Mesendoderm (in vitro differentiated cells): ENCODE measurements at regions not wholly inside any gene's neighbourhood (a gene's known extent, or its start where the extent isn't known, plus 50 kb on each side); places are given as distances from the start of the nearest gene placed in this dataset.

Source experiments
- DNase-seq: peaks from one replicate; pipeline ENCODE4 v3.0.0; 2013
- H2AK5ac ChIP-seq: 2 replicates; pipeline ENCODE4 v1.6.1; 2013; ENCODE audit warnings: low read length, inconsistent platforms
- H2BK120ac ChIP-seq: 2 replicates; pipeline ENCODE4 v1.6.1; 2013; ENCODE audit warnings: low read depth, mild to moderate bottlenecking, low read length, moderate library complexity, mixed read lengths
- H2BK15ac ChIP-seq: replicated peaks from 2 replicates; pipeline ENCODE4 v1.6.1; 2013; ENCODE audit warnings: low read depth, mild to moderate bottlenecking, moderate library complexity
- H2BK5ac ChIP-seq: 2 replicates; pipeline ENCODE4 v1.6.1; 2013; ENCODE audit warnings: low read length, inconsistent platforms
- H3K18ac ChIP-seq: 2 replicates; pipeline ENCODE4 v1.6.1; 2013; ENCODE audit warnings: mild to moderate bottlenecking, low read length, mixed read lengths
- H3K23ac ChIP-seq: one replicate; pipeline ENCODE4 v1.6.1; 2013; ENCODE audit warnings: low read length
- H3K27ac ChIP-seq: 2 replicates; pipeline ENCODE4 v1.5.1; 2013; ENCODE audit warnings: low read depth, mild to moderate bottlenecking, inconsistent platforms, low read length, moderate library complexity
- H3K27me3 ChIP-seq: 2 replicates; pipeline ENCODE4 v1.6.1; 2013; ENCODE audit warnings: low read length, control low read depth, mild to moderate bottlenecking, inconsistent platforms; ENCODE audit not compliant: insufficient read depth, poor library complexity
- H3K36me3 ChIP-seq: 2 replicates; pipeline ENCODE4 v1.6.1; 2013; ENCODE audit warnings: low read length, inconsistent platforms; ENCODE audit not compliant: control insufficient read depth, insufficient read depth
- H3K4ac ChIP-seq: one replicate; pipeline ENCODE4 v1.6.1; 2013; ENCODE audit warnings: low read depth, mild to moderate bottlenecking, low read length, moderate library complexity
- H3K4me1 ChIP-seq: 2 replicates; pipeline ENCODE4 v1.6.1; 2013; ENCODE audit warnings: low read depth, low read length, inconsistent platforms; ENCODE audit not compliant: control insufficient read depth
- H3K4me2 ChIP-seq: 2 replicates; pipeline ENCODE4 v1.6.1; 2013; ENCODE audit warnings: low read length
- H3K4me3 ChIP-seq: 2 replicates; pipeline ENCODE4 v1.5.1; 2013; ENCODE audit warnings: mild to moderate bottlenecking, low read length
- H3K56ac ChIP-seq: one replicate; pipeline ENCODE4 v1.6.1; 2013; ENCODE audit warnings: low read length
- H3K79me1 ChIP-seq: 2 replicates; pipeline ENCODE4 v1.6.1; 2013; ENCODE audit warnings: low read length, inconsistent platforms
- H3K79me2 ChIP-seq: 2 replicates; pipeline ENCODE4 v1.6.1; 2013; ENCODE audit warnings: mild to moderate bottlenecking, low read length; ENCODE audit not compliant: control insufficient read depth, insufficient read depth
- H3K9ac ChIP-seq: 2 replicates; pipeline ENCODE4 v1.6.1; 2013; ENCODE audit warnings: low read length, inconsistent platforms
- H4K5ac ChIP-seq: one replicate; pipeline ENCODE4 v1.6.1; 2013; ENCODE audit warnings: low read length
- H4K8ac ChIP-seq: one replicate; pipeline ENCODE4 v1.6.1; 2013; ENCODE audit warnings: low read depth, mild to moderate bottlenecking, control low read depth, low read length, moderate library complexity
- WGBS: extraction: QIAGEN DNeasy Blood & Tissue Kit; methylation state at CpG from one replicate; pipeline ENCODE4 v1.1.7; 2013; ENCODE audit warnings: low lambda C conversion rate, missing lambda C conversion rate; ENCODE audit not compliant: insufficient coverage; ENCODE audit errors: extremely low coverage; 5-methylcytosine and 5-hydroxymethylcytosine counted together

DNA sequence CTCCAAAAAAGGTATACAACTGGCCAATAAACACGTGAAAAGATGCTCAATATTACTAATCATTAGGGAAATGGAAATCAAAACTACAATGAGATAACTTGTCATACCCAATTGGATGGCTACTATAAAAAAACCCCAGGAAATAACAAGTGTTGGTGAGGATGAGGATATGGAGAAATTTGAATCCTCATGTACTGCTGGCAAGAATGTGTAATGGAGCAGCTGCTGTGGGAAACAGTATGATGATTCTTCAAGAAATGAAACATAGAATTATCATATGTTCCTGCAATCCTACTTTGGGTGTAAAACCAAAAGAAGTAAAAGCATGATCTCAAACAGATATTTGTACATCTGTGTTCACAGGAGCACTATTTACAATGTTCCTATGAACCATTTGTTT lies 67.4 kb downstream of the RPLP1 start:
- Histone ChIP-seq H3K56ac (no peak overlapping the region), H3K36me3 (no peaks in the 10 kb centered on the region), H3K4ac (no peak overlapping the region), H2BK120ac (no peak overlapping the region), H3K9ac (no peak overlapping the region), H3K4me2 (no peak overlapping the region), H2AK5ac (no peak overlapping the region), H3K4me3 (no peak overlapping the region), H3K4me1 (no peaks in the 10 kb centered on the region), H4K5ac (no peak overlapping the region), H4K8ac (no peak overlapping the region), H3K18ac (no peak overlapping the region), H2BK5ac (no peak overlapping the region), H3K79me2 (no peaks in the 10 kb centered on the region), H3K27me3 (no peaks in the 10 kb centered on the region), H3K27ac (no peak overlapping the region), H3K79me1 (no peaks in the 10 kb centered on the region), H2BK15ac (no peak overlapping the region), H3K23ac (no peak overlapping the region)
- DNase-seq = no peak
- WGBS = no CpG with 5 or more reads among the region's 1 CpG

DNA sequence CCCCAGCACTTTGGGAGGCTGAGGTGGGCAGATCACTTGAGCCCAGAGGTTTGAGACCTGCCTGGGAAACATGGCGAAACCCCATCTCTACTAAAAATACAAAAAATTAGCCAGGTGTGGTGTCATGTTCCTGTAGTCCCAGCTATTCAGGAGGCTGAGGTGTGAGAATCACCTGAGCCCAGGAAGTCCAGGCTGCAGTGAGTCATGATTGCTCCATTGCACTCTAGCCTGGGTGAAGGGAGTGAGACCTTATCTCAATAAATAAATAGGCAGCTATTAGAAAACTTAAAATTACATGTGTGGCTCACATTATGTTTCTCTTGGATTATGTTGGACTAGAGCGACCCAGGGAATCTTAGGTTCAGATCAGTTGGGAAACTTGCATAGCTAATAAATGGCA lies 69.7 kb downstream of the RPLP1 start:
- H3K4me2 ChIP-seq = no peak overlapping the region
- WGBS = no CpG with 5 or more reads among the region's 2 CpGs
- H3K4ac ChIP-seq = no peak overlapping the region
- no peak overlapping the region for H4K8ac ChIP-seq
- no peak overlapping the region for H2BK15ac ChIP-seq
- no peak overlapping the region for H2AK5ac ChIP-seq
- no peaks in the 10 kb centered on the region for H3K4me1 ChIP-seq
- H3K9ac ChIP-seq = no peak overlapping the region
- no peak for DNase-seq
- no peaks in the 10 kb centered on the region for H3K79me1 ChIP-seq
- H3K79me2 ChIP-seq = no peaks in the 10 kb centered on the region
- no peak overlapping the region for H4K5ac ChIP-seq
- H3K56ac ChIP-seq = no peak overlapping the region
- no peaks in the 10 kb centered on the region for H3K36me3 ChIP-seq
- H3K18ac ChIP-seq = no peak overlapping the region
- H3K4me3 ChIP-seq = no peak overlapping the region
- H3K23ac ChIP-seq = no peak overlapping the region
- H3K27me3 ChIP-seq = no peaks in the 10 kb centered on the region
- H2BK120ac ChIP-seq = no peak overlapping the region
- no peak overlapping the region for H2BK5ac ChIP-seq
- no peak overlapping the region for H3K27ac ChIP-seq

DNA sequence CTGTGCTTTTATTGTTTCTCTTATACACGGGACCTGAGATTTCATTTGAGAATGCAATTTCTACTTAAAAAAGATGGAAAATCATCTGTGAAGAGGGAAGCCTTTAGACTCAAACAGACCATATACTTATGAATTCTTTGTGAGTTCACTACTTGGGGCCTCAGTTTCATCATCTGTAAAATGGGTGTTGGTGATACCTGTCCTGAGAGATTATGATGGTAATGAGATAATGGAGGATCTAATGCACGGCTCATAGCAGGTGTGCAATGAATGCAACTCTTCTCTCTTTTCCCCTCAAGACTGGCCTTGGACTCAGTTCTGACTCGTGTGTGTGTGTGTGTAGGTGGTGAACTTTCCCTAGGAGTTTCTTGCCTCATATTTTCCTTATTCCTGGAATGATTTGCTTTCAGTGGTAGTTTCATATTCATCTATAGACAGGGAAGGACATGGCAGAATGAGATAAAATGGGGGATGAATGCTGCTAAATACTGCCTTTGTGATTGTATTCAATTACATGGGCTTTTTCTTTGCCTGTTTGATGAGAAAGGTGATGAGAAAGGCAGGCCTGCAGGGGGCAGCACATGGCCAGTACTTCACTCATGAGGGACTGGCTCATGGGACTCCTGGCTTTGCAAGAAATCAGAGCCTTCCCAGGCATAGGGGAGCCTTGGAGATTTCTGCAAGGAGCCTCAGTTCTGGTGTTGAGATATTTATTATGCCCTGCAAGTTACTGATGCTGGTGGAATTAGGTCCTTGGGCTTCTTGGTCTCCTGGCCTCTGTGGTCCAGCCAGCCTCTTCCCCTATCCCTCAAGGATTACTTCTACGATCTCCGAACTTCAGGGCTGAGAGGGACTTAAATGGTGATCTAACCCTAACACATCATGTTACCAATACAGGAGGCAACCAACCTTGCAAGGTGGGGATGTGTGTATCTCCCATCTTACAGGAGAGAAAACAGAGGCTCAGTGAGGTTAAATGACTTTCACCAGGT lies 70.7 kb downstream of the RPLP1 start:
- H3K4ac ChIP-seq = no peak overlapping the region
- no CpG with 5 or more reads among the region's 5 CpGs for WGBS
- H3K23ac ChIP-seq = no peak overlapping the region
- H2BK5ac ChIP-seq = no peak overlapping the region
- H3K9ac ChIP-seq = no peak overlapping the region
- no peak overlapping the region for H3K27ac ChIP-seq
- H3K36me3 ChIP-seq = no peaks in the 10 kb centered on the region
- no peak overlapping the region for H2BK120ac ChIP-seq
- no peaks in the 10 kb centered on the region for H3K79me1 ChIP-seq
- no peak overlapping the region for H3K4me3 ChIP-seq
- no peaks in the 10 kb centered on the region for H3K4me1 ChIP-seq
- H3K4me2 ChIP-seq = no peak overlapping the region
- H3K27me3 ChIP-seq = no peaks in the 10 kb centered on the region
- H4K8ac ChIP-seq = no peak overlapping the region
- H3K18ac ChIP-seq = no peak overlapping the region
- H4K5ac ChIP-seq = no peak overlapping the region
- peak overlapping the region; percentile 30 for H3K56ac ChIP-seq
- H3K79me2 ChIP-seq = no peaks in the 10 kb centered on the region
- H2AK5ac ChIP-seq = no peak overlapping the region
- peak; percentile 82 for DNase-seq
- no peak overlapping the region for H2BK15ac ChIP-seq

DNA sequence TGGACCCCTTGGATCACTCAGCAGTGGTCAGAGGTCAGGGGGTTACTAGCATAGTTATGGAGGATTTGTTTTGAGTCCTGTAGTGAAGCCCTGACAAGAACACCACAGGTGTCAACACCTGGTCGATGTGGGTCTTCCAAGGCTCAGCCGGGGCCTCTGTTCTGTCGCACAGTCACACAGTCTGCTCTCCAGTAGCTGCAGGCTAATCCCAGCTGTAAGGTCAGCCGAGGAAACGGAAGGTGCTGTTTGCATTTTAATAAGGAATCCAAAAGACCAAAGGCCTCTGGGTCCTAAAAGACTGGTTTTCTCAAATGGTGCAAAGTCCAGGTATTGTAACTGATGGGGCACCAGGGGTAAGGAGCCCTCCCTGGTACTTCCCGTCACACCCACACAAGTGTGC lies 71.7 kb downstream of the RPLP1 start:
- WGBS = no CpG with 5 or more reads among the region's 6 CpGs
- H3K4me1 ChIP-seq = no peaks in the 10 kb centered on the region
- DNase-seq = no peak

DNA sequence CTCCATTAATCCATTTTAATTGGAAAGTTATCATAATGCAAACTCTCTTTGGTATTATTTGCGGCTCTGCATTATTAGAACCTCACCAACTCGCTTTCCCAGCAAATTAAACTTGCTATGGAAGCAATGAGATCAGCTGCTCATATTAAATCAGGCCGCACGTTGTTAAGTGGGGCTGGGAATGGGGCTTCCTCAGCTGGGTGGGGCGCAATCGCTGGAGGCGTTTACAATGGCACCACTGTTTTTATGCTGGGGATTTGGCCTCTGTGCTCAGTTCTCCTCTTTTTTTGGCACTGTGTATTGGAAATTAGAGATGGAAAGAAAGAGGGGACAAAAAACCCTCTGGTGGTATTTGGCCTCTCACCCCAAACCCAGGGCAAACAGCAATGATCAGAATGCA lies 72.2 kb downstream of the RPLP1 start:
- no peak overlapping the region for H2AK5ac ChIP-seq
- H3K4me3 ChIP-seq = no peak overlapping the region
- H3K56ac ChIP-seq = no peak overlapping the region
- H4K8ac ChIP-seq = no peak overlapping the region
- H2BK5ac ChIP-seq = no peak overlapping the region
- no peak for DNase-seq
- no peak overlapping the region for H2BK15ac ChIP-seq
- no peaks in the 10 kb centered on the region for H3K79me2 ChIP-seq
- H2BK120ac ChIP-seq = no peak overlapping the region
- no peak overlapping the region for H4K5ac ChIP-seq
- H3K27ac ChIP-seq = no peak overlapping the region
- no peak overlapping the region for H3K18ac ChIP-seq
- WGBS = no CpG with 5 or more reads among the region's 7 CpGs
- no peaks in the 10 kb centered on the region for H3K79me1 ChIP-seq
- H3K23ac ChIP-seq = no peak overlapping the region
- no peaks in the 10 kb centered on the region for H3K36me3 ChIP-seq
- H3K4ac ChIP-seq = no peak overlapping the region
- no peaks in the 10 kb centered on the region for H3K27me3 ChIP-seq
- H3K4me2 ChIP-seq = no peak overlapping the region
- no peaks in the 10 kb centered on the region for H3K4me1 ChIP-seq
- no peak overlapping the region for H3K9ac ChIP-seq

More for the DNA sequence above, 71.7 kb downstream of the RPLP1 start:
- Histone ChIP-seq H4K8ac (no peak overlapping the region), H3K79me1 (no peaks in the 10 kb centered on the region), H3K79me2 (no peaks in the 10 kb centered on the region), H3K27me3 (no peaks in the 10 kb centered on the region), H2AK5ac (no peak overlapping the region), H3K18ac (no peak overlapping the region), H3K36me3 (no peaks in the 10 kb centered on the region), H3K23ac (no peak overlapping the region), H3K27ac (no peak overlapping the region), H4K5ac (no peak overlapping the region), H3K9ac (no peak overlapping the region), H2BK15ac (no peak overlapping the region), H2BK5ac (no peak overlapping the region), H3K56ac (no peak overlapping the region), H3K4ac (no peak overlapping the region), H3K4me2 (no peak overlapping the region), H3K4me3 (no peak overlapping the region), H2BK120ac (no peak overlapping the region)
